ENCODE measurements at regions not wholly inside any gene's neighbourhood (a gene's known extent, or its start where the extent isn't known, plus 50 kb on each side); places are given as distances from the start of the nearest gene placed in this dataset.

DNA sequence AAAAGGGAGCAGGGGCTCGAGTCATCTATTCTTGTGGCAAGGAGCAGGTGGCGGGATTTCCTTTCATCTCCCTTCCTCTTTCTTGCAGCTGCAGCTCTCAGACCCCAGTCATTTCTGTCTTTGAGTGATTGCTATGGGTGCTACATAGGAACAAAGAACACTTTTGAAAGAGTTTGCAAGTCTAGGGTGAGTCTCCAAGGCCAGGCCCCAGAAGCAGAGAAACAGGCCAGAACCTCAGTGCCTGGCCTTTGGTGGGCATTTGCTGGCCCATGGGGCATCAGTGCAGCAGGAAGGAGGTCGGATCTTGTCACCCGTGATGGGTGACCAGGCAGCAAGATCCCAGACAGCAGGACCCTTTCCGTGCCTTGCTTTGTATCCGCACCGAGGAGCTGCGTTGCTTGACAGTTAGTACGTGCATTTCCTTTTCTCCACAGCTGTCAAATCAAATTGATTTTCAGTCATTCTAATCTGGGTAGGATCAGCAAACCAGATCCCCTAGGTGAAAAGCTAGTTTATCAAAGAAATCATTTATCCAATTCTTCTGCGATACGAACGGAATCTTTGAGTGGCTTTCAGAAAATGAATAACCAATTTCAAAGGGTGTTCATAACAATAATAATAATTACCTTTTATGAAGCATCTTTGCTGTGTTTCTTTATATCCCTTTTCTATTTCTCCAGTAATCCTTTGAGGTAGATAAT lies 244.6 kb upstream of the MAF start:
- Histone ChIP-seq H3K27ac (no peak overlapping the region), H3K36me3 (no peaks in the 10 kb centered on the region), H3K4me3 (no peak overlapping the region), H3K4me1 (peaks cover 0 to 3% (median 0%) of the 10 kb centered on the region in 4 donors), H3K27me3 (no peaks in the 10 kb centered on the region), H3K9me3 (no peaks in the 10 kb centered on the region)
- TF ChIP-seq POLR2A (IDR thresholded peaks at IDR 0.05) (no peak), CTCF (IDR thresholded peaks at IDR 0.05) (no peak)
- no peak for DNase-seq

GRCh38 chr16:79844603-79845002 lies 244.1 kb upstream of the MAF start:
- no peak overlapping the region for H3K4me3 ChIP-seq
- DNase-seq = no peak
- no peaks in the 10 kb centered on the region for H3K9me3 ChIP-seq
- no peaks in the 10 kb centered on the region for H3K27me3 ChIP-seq
- H3K27ac ChIP-seq = no peak overlapping the region
- TF ChIP-seq POLR2A (IDR thresholded peaks at IDR 0.05) (no peak), CTCF (IDR thresholded peaks at IDR 0.05) (no peak)
- no peaks in the 10 kb centered on the region for H3K36me3 ChIP-seq
- peaks cover 0 to 3% (median 0%) of the 10 kb centered on the region in 4 donors for H3K4me1 ChIP-seq

GRCh38 chr16:79843631-79844043 lies 243.1 kb upstream of the MAF start:
- no peaks in the 10 kb centered on the region for H3K9me3 ChIP-seq
- H3K36me3 ChIP-seq = no peaks in the 10 kb centered on the region
- TF ChIP-seq CTCF (IDR thresholded peaks at IDR 0.05) = no peak
- TF ChIP-seq POLR2A (IDR thresholded peaks at IDR 0.05) = no peak
- no peaks in the 10 kb centered on the region for H3K27me3 ChIP-seq
- no peak overlapping the region for H3K4me3 ChIP-seq
- H3K4me1 ChIP-seq = peaks cover 0 to 3% (median 0%) of the 10 kb centered on the region in 4 donors
- no peak for DNase-seq
- H3K27ac ChIP-seq = no peak overlapping the region

- no peaks in the 10 kb centered on the region for H3K27me3 ChIP-seq
- H3K9me3 ChIP-seq = no peaks in the 10 kb centered on the region
- H3K4me3 ChIP-seq = no peak overlapping the region
- no peak for TF ChIP-seq POLR2A (IDR thresholded peaks at IDR 0.05)
- TF ChIP-seq CTCF (IDR thresholded peaks at IDR 0.05) = no peak
- H3K4me1 ChIP-seq = peaks cover 0 to 3% (median 0%) of the 10 kb centered on the region in 4 donors
- no peak for DNase-seq
- no peaks in the 10 kb centered on the region for H3K36me3 ChIP-seq
- H3K27ac ChIP-seq = no peak overlapping the region
Observed at GRCh38 chr16:79843145-79843544, 242.6 kb upstream of the MAF start.

DNA sequence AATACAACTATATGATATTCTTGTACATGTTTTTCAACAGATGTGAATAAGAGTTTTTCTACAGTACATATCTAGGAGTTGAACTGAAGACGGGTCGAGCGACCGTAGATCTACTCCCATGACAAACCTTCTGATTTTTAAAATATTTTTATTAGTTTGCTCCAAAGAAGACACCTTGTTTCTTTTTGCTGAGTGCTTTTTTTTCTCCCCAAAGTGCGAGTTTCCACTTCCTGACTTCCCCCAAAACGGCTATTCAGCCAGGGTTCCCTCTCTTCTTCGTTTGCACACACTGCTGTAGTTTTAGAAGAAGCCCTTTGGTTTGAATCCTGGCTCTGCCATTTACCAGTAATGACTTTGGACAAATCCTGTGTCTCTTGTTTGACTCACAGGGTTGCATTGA lies 241.7 kb upstream of the MAF start:
- no peaks in the 10 kb centered on the region for H3K9me3 ChIP-seq
- no peak overlapping the region for H3K27ac ChIP-seq
- no peak overlapping the region for H3K4me3 ChIP-seq
- H3K27me3 ChIP-seq = no peaks in the 10 kb centered on the region
- no peaks in the 10 kb centered on the region for H3K36me3 ChIP-seq
- no peak for DNase-seq
- no peak for TF ChIP-seq POLR2A (IDR thresholded peaks at IDR 0.05)
- TF ChIP-seq CTCF (IDR thresholded peaks at IDR 0.05) = no peak
- H3K4me1 ChIP-seq = no peaks in the 10 kb centered on the region

Measured in Peyer's patch (tissue), 4 donors.